Gastroesophageal sphincter (tissue), 4 donors: ENCODE measurements at regions not wholly inside any gene's neighbourhood (a gene's known extent, or its start where the extent isn't known, plus 50 kb on each side); places are given as distances from the start of the nearest gene placed in this dataset.

Experiments used
- ATAC-seq: fragments of 150-250 bp; one replicate; pipeline ENCODE4 v1.9.1; 2016; ENCODE audit warnings: mild to moderate bottlenecking, moderate library complexity
- H3K27ac ChIP-seq, 4 donors: fragments of 200-600 bp; sonication (generic) in 3 of 4; 1 replicate in 3 of 4; 2 replicates in 1 of 4; pipeline ENCODE4 v1.5.1; 2016 to 2019
- H3K27me3 ChIP-seq: fragments of 200-600 bp; sonication (generic); one replicate; pipeline ENCODE4 v1.5.1; 2019
- H3K36me3 ChIP-seq, 2 donors: fragments of 200-600 bp; sonication (generic); one replicate each; pipeline ENCODE4 v1.5.1; 2019; ENCODE audit warnings: control low read depth in 1 of 2
- H3K4me1 ChIP-seq, 3 donors: fragments of 200-600 bp; sonication (generic); 1 replicate in 2 of 3; 2 replicates in 1 of 3; pipeline ENCODE4 v1.5.1; 2016 to 2019; ENCODE audit warnings: control low read depth in 2 of 3
- H3K4me3 ChIP-seq, 2 donors: fragments of 200-600 bp; sonication (generic); one replicate each; pipeline ENCODE4 v1.5.1; 2019; ENCODE audit warnings: mild to moderate bottlenecking in 1 of 2, moderate library complexity in 1 of 2
- H3K9me3 ChIP-seq, 3 donors: fragments of 200-600 bp; sonication (generic); one replicate each; pipeline ENCODE4 v1.5.1; 2017 to 2019; ENCODE audit warnings: control low read depth in 2 of 3
- EP300 ChIP-seq: sonication (generic); formaldehyde crosslinking; IDR thresholded peaks from one replicate; pipeline ENCODE4 v1.6.1; 2017; ENCODE audit warnings: antibody characterized with exemption, mild to moderate bottlenecking
- POLR2A ChIP-seq, 2 donors: fragments of 450-650 bp; IDR thresholded peaks; one replicate each; pipeline ENCODE4 v1.6.1; 2017; ENCODE audit warnings: antibody characterized with exemption in 2 of 2, mild to moderate bottlenecking in 2 of 2, moderate library complexity in 1 of 2
- POLR2AphosphoS5 ChIP-seq: sonication (generic); formaldehyde crosslinking; IDR thresholded peaks from one replicate; pipeline ENCODE4 v1.6.1; 2017; ENCODE audit warnings: antibody characterized with exemption
- WGBS, 2 donors: methylation state at CpG; one replicate each; pipeline ENCODE4 v1.1.5; 2018; ENCODE audit warnings: low coverage in 1 of 2; 5-methylcytosine and 5-hydroxymethylcytosine counted together
- TF ChIP-seq, protein P1 (sequence below), 4 experiments: fragments of 200-600 bp in 2 of 4; fragments of 450-650 bp in 2 of 4; sonication (generic) in 1 of 4; IDR thresholded peaks; one replicate each; pipeline ENCODE4 v1.5.1; 2017 to 2019; ENCODE audit warnings: antibody characterized with exemption in 4 of 4, mild to moderate bottlenecking in 2 of 4, moderate library complexity in 2 of 4

DNA sequence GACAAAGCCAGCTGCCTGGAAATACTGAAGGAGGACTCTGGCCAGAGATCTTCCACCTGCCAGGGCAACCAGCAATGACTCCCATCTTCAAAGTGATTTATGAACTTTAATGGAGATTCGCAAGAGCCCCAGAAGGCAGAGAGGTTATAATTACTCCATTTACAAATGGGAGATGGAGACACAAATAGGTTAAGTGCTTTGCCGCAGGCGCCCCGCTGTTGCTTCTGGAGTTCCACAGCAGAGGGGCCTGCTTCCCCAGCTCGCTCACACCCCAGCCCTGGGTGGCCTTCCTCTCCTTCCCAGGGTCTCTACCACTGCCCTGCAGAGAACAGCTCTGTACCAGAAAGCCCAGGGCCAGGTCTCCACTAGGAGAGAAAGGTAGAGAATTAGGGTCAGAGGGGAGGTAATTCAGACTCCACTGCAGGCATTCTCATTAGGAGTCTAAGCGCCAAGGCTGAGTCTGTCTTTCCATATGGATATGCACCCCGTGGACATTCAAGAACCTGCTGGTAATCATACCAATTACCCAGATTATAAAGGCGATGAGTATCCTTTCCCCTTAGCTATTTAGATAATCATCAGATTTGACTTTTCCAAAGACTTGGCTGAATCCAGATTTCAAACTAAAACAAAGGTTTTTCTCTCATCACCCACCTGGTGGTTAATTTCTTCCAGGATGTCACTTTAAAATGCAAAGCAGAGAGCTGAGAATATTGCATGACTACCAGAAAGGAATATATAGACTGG, 157.6 kb upstream of the TUT7 start:
- peaks cover 0 to 7% (median 0%) of the 10 kb centered on the region in 3 donors for H3K4me1 ChIP-seq
- H3K9me3 ChIP-seq = no peaks in the 10 kb centered on the region
- H3K36me3 ChIP-seq = no peaks in the 10 kb centered on the region
- H3K27ac ChIP-seq = no peak overlapping the region
- ATAC-seq = no peak
- no peaks in the 10 kb centered on the region for H3K27me3 ChIP-seq
- no peak overlapping the region for H3K4me3 ChIP-seq
- TF ChIP-seq EP300 (no peak), POLR2AphosphoS5 (no peak), POLR2A (IDR thresholded peaks at IDR 0.05) (no peak)
- TF ChIP-seq, protein P1, sequence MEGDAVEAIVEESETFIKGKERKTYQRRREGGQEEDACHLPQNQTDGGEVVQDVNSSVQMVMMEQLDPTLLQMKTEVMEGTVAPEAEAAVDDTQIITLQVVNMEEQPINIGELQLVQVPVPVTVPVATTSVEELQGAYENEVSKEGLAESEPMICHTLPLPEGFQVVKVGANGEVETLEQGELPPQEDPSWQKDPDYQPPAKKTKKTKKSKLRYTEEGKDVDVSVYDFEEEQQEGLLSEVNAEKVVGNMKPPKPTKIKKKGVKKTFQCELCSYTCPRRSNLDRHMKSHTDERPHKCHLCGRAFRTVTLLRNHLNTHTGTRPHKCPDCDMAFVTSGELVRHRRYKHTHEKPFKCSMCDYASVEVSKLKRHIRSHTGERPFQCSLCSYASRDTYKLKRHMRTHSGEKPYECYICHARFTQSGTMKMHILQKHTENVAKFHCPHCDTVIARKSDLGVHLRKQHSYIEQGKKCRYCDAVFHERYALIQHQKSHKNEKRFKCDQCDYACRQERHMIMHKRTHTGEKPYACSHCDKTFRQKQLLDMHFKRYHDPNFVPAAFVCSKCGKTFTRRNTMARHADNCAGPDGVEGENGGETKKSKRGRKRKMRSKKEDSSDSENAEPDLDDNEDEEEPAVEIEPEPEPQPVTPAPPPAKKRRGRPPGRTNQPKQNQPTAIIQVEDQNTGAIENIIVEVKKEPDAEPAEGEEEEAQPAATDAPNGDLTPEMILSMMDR (IDR thresholded peaks at IDR 0.05) = no peak
- 83 to 90% methylated on average over 5 to 7 of the region's 8 CpGs for WGBS, 2 donors

DNA sequence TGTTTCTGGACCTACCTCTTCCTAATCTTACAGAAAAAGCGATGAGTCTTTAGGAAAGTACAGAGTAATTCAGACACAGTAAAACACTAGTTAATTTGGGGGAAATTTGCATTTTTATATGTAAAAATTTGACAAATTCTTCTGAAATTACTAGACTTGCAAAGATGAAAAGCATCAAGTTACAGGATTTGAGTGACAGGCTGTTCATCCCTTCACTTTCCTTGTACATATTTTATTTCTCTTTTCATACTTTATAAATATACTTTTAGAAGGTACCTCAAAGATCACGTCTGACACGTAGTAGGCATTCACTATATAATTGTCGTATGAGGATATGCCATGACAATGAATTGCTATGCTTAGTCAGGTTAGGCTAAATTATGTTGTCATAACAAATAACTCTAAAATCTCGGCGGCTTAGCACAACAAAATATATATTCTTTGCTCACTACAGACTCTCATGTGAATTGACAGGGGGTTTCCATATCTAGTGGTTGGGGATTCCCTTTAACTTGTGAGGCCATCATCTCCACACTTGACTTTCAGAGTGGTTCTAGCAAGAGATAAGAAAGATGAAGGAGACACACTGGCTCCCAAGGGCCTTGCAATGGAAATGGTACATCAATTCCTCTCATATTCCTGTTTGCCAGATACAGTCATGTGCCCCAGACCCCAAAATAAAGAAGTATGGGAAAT, 154.1 kb upstream of the TUT7 start:
- ATAC-seq = no peak
- peaks cover 0 to 2% (median 0%) of the 10 kb centered on the region in 3 donors for H3K4me1 ChIP-seq

DNA sequence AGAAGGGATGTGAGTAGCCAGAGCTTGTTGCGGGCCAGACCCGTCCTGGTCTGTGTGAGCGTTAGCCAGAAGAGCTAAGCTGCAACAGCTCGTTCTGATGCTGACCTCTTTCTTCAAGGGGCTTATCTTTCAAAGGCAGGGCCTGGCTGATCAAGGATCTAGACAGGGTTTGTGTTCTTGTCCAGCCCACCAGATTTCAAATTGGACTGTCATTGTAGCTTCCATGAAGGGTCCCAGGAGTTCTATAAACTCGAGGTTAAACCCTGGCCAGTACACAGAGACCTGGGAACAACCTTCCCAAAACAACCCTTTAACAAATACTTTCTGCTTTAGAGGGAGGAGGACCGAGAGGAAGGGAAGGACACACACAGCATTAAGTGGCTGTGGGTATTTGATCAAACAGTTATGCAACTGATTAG, 153.0 kb upstream of the TUT7 start:
- no peaks in the 10 kb centered on the region for H3K4me1 ChIP-seq
- peak overlapping the region in 3 of 4 donors; percentile 15 to 27 (median 24) for H3K27ac ChIP-seq
- no peaks in the 10 kb centered on the region for H3K36me3 ChIP-seq
- TF ChIP-seq, protein P1 (IDR thresholded peaks at IDR 0.05) = no peak
- peak; percentile 32 for TF ChIP-seq POLR2AphosphoS5
- TF ChIP-seq POLR2A (IDR thresholded peaks at IDR 0.05) = no peak
- WGBS, 2 donors = 59 to 66% methylated on average over 2 to 5 of the region's 6 CpGs
- H3K9me3 ChIP-seq = no peaks in the 10 kb centered on the region
- no peak overlapping the region for H3K4me3 ChIP-seq
- H3K27me3 ChIP-seq = no peaks in the 10 kb centered on the region
- ATAC-seq = peak; percentile 82

More for the DNA sequence above, 154.1 kb upstream of the TUT7 start:
- Histone ChIP-seq H3K27ac (no peak overlapping the region), H3K4me3 (no peak overlapping the region), H3K27me3 (no peaks in the 10 kb centered on the region), H3K9me3 (no peaks in the 10 kb centered on the region), H3K36me3 (no peaks in the 10 kb centered on the region)
- WGBS, 2 donors = 90 to 94% methylated on average over 6 of the region's 6 CpGs
- TF ChIP-seq POLR2A (IDR thresholded peaks at IDR 0.05) = no peak
- TF ChIP-seq, protein P1 (IDR thresholded peaks at IDR 0.05) = no peak
- no peak for TF ChIP-seq POLR2AphosphoS5

DNA sequence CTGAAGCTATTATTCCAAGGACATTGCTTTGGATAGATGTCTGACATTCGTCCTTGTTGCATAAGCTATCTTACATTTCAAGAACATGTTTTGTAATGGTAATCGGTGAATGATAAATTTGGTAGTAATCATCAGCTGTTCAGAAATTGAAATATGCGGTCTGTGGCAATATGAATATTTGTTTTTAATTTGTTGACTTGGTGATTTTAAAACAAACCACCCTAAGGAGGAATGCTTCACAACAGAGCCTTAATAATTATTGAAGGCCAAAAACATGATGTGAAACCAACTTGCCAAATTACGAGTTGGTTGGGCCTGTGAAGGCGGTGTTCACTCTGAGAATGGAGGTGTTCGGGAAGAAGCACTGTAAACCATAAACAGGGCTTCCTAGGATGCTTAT, 149.7 kb upstream of the TUT7 start:
- Histone ChIP-seq H3K36me3 (no peaks in the 10 kb centered on the region), H3K9me3 (no peaks in the 10 kb centered on the region), H3K4me1 (peaks cover 0 to 6% (median 0%) of the 10 kb centered on the region in 3 donors), H3K4me3 (no peak overlapping the region), H3K27ac (no peak overlapping the region), H3K27me3 (no peaks in the 10 kb centered on the region)
- WGBS, 2 donors = 83 to 86% methylated on average over 3 to 5 of the region's 6 CpGs
- no peak for TF ChIP-seq EP300
- TF ChIP-seq, protein P1 (IDR thresholded peaks at IDR 0.05) = no peak
- no peak for TF ChIP-seq POLR2A (IDR thresholded peaks at IDR 0.05)
- TF ChIP-seq POLR2AphosphoS5 = no peak
- ATAC-seq = peak; percentile 36
